B cell (primary cell): ENCODE measurements at regions not wholly inside any gene's neighbourhood (a gene's known extent, or its start where the extent isn't known, plus 50 kb on each side); places are given as distances from the start of the nearest gene placed in this dataset.

Experiments
- ATAC-seq: fragments of 200-7000 bp; cut with Tn5 transposase; one replicate; pipeline ENCODE4 v1.10.0; 2021; ENCODE audit warnings: low read depth, mild to moderate bottlenecking, moderate number of reproducible peaks, moderate library complexity
- CTCF ChIA-PET: fragments of 350-600 bp; sonication (Branson Sonifier 250); formaldehyde crosslinking; loops from one replicate; lab custom pipeline; 2021; ENCODE audit warnings: antibody characterized with exemption, inconsistent platforms; lab: Charles Lee
- POLR2A ChIA-PET: fragments of 350-600 bp; sonication (Branson Sonifier 250); formaldehyde crosslinking; loops from one replicate; lab custom pipeline; 2021; ENCODE audit warnings: antibody characterized with exemption; lab: Charles Lee
- DNase-seq: peaks from one replicate; pipeline ENCODE4 v3.0.0; 2013
- H2AFZ ChIP-seq: 2 replicates; pipeline ENCODE4 v1.6.1; 2012; ENCODE audit warnings: mild to moderate bottlenecking, low read depth, low read length; ENCODE audit not compliant: insufficient read depth, poor library complexity, severe bottlenecking
- H3K27ac ChIP-seq, 2 donors: 1 replicate in 1 of 2; 2 replicates in 1 of 2; pipeline ENCODE4 v1.5.1; 2012 to 2013; ENCODE audit warnings: low read length in 2 of 2, mild to moderate bottlenecking in 2 of 2, moderate library complexity in 1 of 2
- H3K27me3 ChIP-seq, 4 experiments: fragments of 200-600 bp in 1 of 4; sonication (generic) in 1 of 4; replicated peaks in 1 of 4; 1 replicate in 2 of 4; 2 replicates in 2 of 4; pipeline versions ENCODE4 v1.6.1 to v1.7.0; 2013 to 2016; ENCODE audit warnings: low read length in 3 of 4, mild to moderate bottlenecking in 2 of 4, mixed read lengths in 1 of 4, moderate library complexity in 1 of 4; ENCODE audit not compliant: insufficient read depth in 4 of 4, control insufficient read depth in 3 of 4; ENCODE audit errors: control extremely low read depth in 1 of 4
- H3K36me3 ChIP-seq, 2 experiments: replicated peaks in 1 of 2; 1 replicate in 1 of 2; 2 replicates in 1 of 2; pipeline versions ENCODE4 v1.6.1 to v1.7.1; 2013; ENCODE audit warnings: low read length in 1 of 2; ENCODE audit not compliant: insufficient read depth in 2 of 2, control insufficient read depth in 1 of 2; ENCODE audit errors: control extremely low read depth in 1 of 2, extremely low read depth in 1 of 2
- H3K4me1 ChIP-seq, 2 donors: fragments of 200-600 bp in 1 of 2; sonication (generic) in 1 of 2; 1 replicate in 1 of 2; 2 replicates in 1 of 2; pipeline versions ENCODE4 v1.5.1 to v1.6.1; 2013 to 2017; ENCODE audit warnings: low read length in 2 of 2; ENCODE audit not compliant: control insufficient read depth in 2 of 2, insufficient read depth in 2 of 2
- H3K4me2 ChIP-seq: replicated peaks from 2 replicates; pipeline ENCODE3; 2012; ENCODE audit warnings: mild to moderate bottlenecking, low read depth, low read length; ENCODE audit not compliant: poor library complexity, severe bottlenecking
- H3K4me3 ChIP-seq, 5 experiments: fragments of 200-600 bp in 1 of 5; sonication (generic) in 1 of 5; 1 replicate in 3 of 5; 2 replicates in 2 of 5; pipeline versions ENCODE4 v1.5.1 to v1.7.0; 2011 to 2016; ENCODE audit warnings: low read length in 4 of 5, mild to moderate bottlenecking in 4 of 5, low read depth in 2 of 5, control low read depth in 1 of 5, moderate library complexity in 1 of 5; ENCODE audit not compliant: insufficient read depth in 1 of 5; ENCODE audit errors: control extremely low read depth in 1 of 5, extremely low read depth in 1 of 5
- H3K79me2 ChIP-seq: fragments of 200-600 bp; sonication (generic); one replicate; pipeline ENCODE4 v1.6.0; 2016; ENCODE audit warnings: low read length; ENCODE audit not compliant: control insufficient read depth, insufficient read depth
- H3K9ac ChIP-seq: fragments of 200-600 bp; sonication (generic); 2 replicates; pipeline ENCODE4 v1.6.1; 2017; ENCODE audit warnings: mild to moderate bottlenecking, low read length, moderate library complexity
- H3K9me3 ChIP-seq, 3 donors: one replicate each; pipeline versions ENCODE4 v1.6.1 to v1.7.1; 2013; ENCODE audit warnings: low read length in 2 of 3; ENCODE audit not compliant: control insufficient read depth in 2 of 3, insufficient read depth in 1 of 3; ENCODE audit errors: control extremely low read depth in 1 of 3
- H4K20me1 ChIP-seq: 2 replicates; pipeline ENCODE4 v1.6.0; 2012; ENCODE audit warnings: mild to moderate bottlenecking, low read length; ENCODE audit not compliant: insufficient read depth, control insufficient read depth, poor library complexity, severe bottlenecking
- H3K27ac Mint-ChIP-seq: one replicate; pipeline ENCODE4 v1.8.0; 2021; ENCODE audit warnings: mixed read lengths
- H3K27me3 Mint-ChIP-seq: one replicate; pipeline ENCODE4 v1.8.0; 2021; ENCODE audit warnings: mixed read lengths
- H3K4me1 Mint-ChIP-seq: one replicate; pipeline ENCODE4 v1.8.0; 2021; ENCODE audit warnings: mixed read lengths
- H3K4me3 Mint-ChIP-seq: one replicate; pipeline ENCODE4 v1.8.0; 2021; ENCODE audit warnings: mixed read lengths
- H3K9me3 Mint-ChIP-seq: one replicate; pipeline ENCODE4 v1.8.0; 2022; ENCODE audit warnings: mixed read lengths; ENCODE audit not compliant: insufficient read depth
- EZH2 ChIP-seq: IDR thresholded peaks from 2 replicates; pipeline ENCODE4 v1.6.1; 2012; ENCODE audit warnings: borderline replicate concordance, low read depth, mild to moderate bottlenecking, moderate library complexity, low read length; ENCODE audit not compliant: insufficient read depth, poor library complexity, severe bottlenecking
- WGBS: methylation state at CpG from one replicate; pipeline ENCODE4 v1.1.5; 2013; ENCODE audit warnings: missing lambda C conversion rate; ENCODE audit not compliant: insufficient coverage; 5-methylcytosine and 5-hydroxymethylcytosine counted together
- intact Hi-C: fragments of 100-400 bp; cut with micrococcal nuclease; formaldehyde crosslinking; loops from one replicate; pipeline ENCODE4 v1.10.0; 2022
- TF ChIP-seq, protein P1 (sequence below): fragments of 200-600 bp; IDR thresholded peaks from one replicate; pipeline ENCODE4 v1.8.0; 2022; ENCODE audit warnings: antibody characterized with exemption, mild to moderate bottlenecking

DNA sequence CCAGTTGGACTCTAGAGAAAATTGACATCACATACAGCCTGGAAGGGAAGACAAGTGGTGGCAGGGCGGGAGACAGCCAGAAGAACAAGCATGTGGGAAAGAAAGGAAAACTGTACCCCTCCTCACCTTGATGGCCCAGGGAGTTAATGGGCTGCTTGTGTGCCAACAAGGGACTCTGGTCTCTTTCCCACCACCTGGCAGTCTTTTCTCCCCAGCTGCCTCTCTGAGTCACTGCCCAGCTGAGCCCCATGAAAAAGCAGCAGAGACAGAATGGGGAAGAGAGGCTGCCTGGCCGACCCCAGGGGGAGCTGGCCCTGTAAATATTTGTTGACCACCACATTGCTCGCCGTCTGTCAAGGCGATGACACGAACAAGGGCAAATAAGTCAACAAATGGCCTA lies 359.4 kb downstream of the ENC1 start:
- H3K27ac ChIP-seq = no peak overlapping the region
- H3K4me2 ChIP-seq = no peak overlapping the region
- H3K27me3 Mint-ChIP-seq = peaks cover 13% of the 10 kb centered on the region
- no peaks in the 10 kb centered on the region for H3K4me1 Mint-ChIP-seq
- WGBS = 83% methylated on average over 2 of the region's 6 CpGs
- no peak overlapping the region for H3K9ac ChIP-seq
- no peak for ATAC-seq
- DNase-seq = no peak
- no peaks in the 10 kb centered on the region for H3K9me3 ChIP-seq
- H4K20me1 ChIP-seq = no peaks in the 10 kb centered on the region
- intact Hi-C loops = no loop called here
- no peaks in the 10 kb centered on the region for H3K36me3 ChIP-seq
- ChIA-PET POLR2A (no interaction called here), CTCF (no interaction called here)
- H2AFZ ChIP-seq = no peak overlapping the region
- H3K79me2 ChIP-seq = no peaks in the 10 kb centered on the region
- H3K4me3 Mint-ChIP-seq = no peak overlapping the region
- no peak overlapping the region for H3K4me3 ChIP-seq
- no peaks in the 10 kb centered on the region for H3K27me3 ChIP-seq
- H3K27ac Mint-ChIP-seq = no peak overlapping the region
- H3K9me3 Mint-ChIP-seq = no peaks in the 10 kb centered on the region
- TF ChIP-seq EZH2 = no peak
- TF ChIP-seq, protein P1, sequence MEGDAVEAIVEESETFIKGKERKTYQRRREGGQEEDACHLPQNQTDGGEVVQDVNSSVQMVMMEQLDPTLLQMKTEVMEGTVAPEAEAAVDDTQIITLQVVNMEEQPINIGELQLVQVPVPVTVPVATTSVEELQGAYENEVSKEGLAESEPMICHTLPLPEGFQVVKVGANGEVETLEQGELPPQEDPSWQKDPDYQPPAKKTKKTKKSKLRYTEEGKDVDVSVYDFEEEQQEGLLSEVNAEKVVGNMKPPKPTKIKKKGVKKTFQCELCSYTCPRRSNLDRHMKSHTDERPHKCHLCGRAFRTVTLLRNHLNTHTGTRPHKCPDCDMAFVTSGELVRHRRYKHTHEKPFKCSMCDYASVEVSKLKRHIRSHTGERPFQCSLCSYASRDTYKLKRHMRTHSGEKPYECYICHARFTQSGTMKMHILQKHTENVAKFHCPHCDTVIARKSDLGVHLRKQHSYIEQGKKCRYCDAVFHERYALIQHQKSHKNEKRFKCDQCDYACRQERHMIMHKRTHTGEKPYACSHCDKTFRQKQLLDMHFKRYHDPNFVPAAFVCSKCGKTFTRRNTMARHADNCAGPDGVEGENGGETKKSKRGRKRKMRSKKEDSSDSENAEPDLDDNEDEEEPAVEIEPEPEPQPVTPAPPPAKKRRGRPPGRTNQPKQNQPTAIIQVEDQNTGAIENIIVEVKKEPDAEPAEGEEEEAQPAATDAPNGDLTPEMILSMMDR = no peak
- H3K4me1 ChIP-seq = no peaks in the 10 kb centered on the region

DNA sequence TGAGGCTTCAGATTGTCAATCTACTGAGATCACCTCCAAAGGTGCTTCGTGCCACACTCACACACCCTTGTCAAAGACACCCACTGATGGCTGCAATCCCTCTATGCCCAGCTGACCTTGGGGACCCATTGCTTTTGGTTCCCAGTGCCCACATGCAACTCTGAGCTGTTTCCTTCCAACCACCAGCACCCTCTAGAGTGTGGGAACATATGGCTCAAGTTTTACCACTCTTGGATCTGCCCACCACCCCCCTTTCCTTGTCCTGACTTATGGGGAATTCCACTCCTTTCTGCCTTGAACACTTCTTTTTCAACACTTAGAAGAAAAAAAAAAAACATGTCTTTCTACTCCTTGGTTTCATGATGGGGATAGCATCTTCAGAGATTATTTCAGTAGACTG lies 360.2 kb downstream of the ENC1 start:
- ATAC-seq (no peak), DNase-seq (no peak)
- 67% methylated on average over 1 of the region's 1 CpG for WGBS
- Mint-ChIP-seq H3K27me3 (peaks cover 13% of the 10 kb centered on the region), H3K9me3 (no peaks in the 10 kb centered on the region), H3K27ac (no peak overlapping the region), H3K4me1 (no peaks in the 10 kb centered on the region), H3K4me3 (no peak overlapping the region)
- no peaks in the 10 kb centered on the region for H3K27me3 ChIP-seq
- ChIA-PET POLR2A (no interaction called here), CTCF (no interaction called here)
- no peak overlapping the region for H3K4me2 ChIP-seq
- no peaks in the 10 kb centered on the region for H3K4me1 ChIP-seq
- H3K9me3 ChIP-seq = no peaks in the 10 kb centered on the region
- H3K27ac ChIP-seq = no peak overlapping the region
- no peaks in the 10 kb centered on the region for H4K20me1 ChIP-seq
- no peaks in the 10 kb centered on the region for H3K36me3 ChIP-seq
- H3K4me3 ChIP-seq = no peak overlapping the region
- no peak overlapping the region for H3K9ac ChIP-seq
- intact Hi-C loops = no loop called here
- no peaks in the 10 kb centered on the region for H3K79me2 ChIP-seq
- H2AFZ ChIP-seq = no peak overlapping the region
- TF ChIP-seq EZH2 = no peak
- TF ChIP-seq, protein P1 = no peak
